Epithelial cell of esophagus (primary cell): ENCODE measurements at regions not wholly inside any gene's neighbourhood (a gene's known extent, or its start where the extent isn't known, plus 50 kb on each side); places are given as distances from the start of the nearest gene placed in this dataset.

ENCODE experiments used
- DNase-seq: peaks from one replicate; pipeline ENCODE4 v3.0.0; 2010; ENCODE audit warnings: low read depth
- H3K4me3 ChIP-seq: 2 replicates; pipeline ENCODE4 v1.5.1; 2011; ENCODE audit warnings: mild to moderate bottlenecking, low read length, control low read depth
- TF ChIP-seq, protein P1 (sequence below): IDR thresholded peaks from 2 replicates; pipeline ENCODE4 v1.5.1; 2011; ENCODE audit warnings: low read depth, mild to moderate bottlenecking, low read length, control low read depth, inconsistent platforms; ENCODE audit not compliant: insufficient read depth; ENCODE audit errors: missing control alignments

DNA sequence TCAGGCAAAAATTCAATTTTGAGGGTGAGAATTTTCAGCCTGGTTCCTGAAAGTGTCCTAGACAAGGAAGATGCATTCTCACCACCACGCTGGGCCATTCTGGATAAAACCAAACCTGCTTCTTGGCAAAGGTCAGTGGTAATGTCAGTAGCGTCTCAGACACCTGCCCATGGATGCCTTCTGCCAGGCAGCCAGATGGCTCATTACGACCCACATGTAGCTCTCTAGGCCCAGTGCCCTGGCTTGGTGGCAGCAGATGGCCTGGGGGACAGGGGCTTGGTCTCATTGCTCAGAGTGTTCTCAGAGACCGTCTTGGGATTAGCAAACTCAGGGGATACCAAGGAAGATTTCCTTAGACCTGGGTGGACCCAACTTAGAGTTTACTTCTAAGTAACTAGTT, 105.1 kb downstream of the ARF6 start:
- no peak overlapping the region for H3K4me3 ChIP-seq
- no peak for DNase-seq
- TF ChIP-seq, protein P1, sequence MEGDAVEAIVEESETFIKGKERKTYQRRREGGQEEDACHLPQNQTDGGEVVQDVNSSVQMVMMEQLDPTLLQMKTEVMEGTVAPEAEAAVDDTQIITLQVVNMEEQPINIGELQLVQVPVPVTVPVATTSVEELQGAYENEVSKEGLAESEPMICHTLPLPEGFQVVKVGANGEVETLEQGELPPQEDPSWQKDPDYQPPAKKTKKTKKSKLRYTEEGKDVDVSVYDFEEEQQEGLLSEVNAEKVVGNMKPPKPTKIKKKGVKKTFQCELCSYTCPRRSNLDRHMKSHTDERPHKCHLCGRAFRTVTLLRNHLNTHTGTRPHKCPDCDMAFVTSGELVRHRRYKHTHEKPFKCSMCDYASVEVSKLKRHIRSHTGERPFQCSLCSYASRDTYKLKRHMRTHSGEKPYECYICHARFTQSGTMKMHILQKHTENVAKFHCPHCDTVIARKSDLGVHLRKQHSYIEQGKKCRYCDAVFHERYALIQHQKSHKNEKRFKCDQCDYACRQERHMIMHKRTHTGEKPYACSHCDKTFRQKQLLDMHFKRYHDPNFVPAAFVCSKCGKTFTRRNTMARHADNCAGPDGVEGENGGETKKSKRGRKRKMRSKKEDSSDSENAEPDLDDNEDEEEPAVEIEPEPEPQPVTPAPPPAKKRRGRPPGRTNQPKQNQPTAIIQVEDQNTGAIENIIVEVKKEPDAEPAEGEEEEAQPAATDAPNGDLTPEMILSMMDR: no peak

DNA sequence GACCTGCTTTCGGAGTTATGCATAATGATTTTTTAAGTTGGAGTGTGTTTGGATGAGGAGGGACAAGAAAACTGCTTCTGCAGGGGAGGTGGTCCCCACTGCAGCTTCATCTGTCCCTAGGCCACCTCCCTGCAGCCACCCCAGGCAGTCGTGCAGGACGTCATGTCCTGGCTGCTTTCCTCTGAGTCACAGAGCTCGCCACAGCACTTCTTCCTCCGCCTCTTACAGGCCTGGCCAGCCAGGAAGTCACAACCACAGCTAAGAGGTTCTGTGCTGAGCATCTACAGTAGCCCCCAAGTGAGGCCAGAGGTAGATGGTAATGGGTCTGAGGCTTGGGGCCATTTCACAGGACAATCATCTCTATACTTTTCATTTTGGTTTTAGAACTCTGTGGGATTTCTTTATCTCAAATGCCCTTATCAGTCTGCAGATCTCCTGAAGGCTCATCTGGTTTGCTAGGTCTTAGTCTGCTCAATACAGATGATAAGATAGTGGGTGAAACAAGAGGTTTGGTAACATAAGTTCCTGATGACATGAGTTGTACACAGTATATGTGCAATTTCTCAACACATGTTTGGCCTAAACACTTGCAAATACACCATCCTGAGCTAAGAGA, 106.4 kb downstream of the ARF6 start:
- no peak overlapping the region for H3K4me3 ChIP-seq
- peak; percentile 82 for DNase-seq
- TF ChIP-seq, protein P1: no peak

GRCh38 chr14:49999826-50000379, 107.0 kb downstream of the ARF6 start:
- no peak overlapping the region for H3K4me3 ChIP-seq
- TF ChIP-seq, protein P1: no peak
- no peak for DNase-seq

GRCh38 chr14:50000380-50001150, 107.7 kb downstream of the ARF6 start:
- TF ChIP-seq, protein P1: no peak
- H3K4me3 ChIP-seq: peak overlapping the region; percentile 25
- DNase-seq: peak; percentile 81

DNA sequence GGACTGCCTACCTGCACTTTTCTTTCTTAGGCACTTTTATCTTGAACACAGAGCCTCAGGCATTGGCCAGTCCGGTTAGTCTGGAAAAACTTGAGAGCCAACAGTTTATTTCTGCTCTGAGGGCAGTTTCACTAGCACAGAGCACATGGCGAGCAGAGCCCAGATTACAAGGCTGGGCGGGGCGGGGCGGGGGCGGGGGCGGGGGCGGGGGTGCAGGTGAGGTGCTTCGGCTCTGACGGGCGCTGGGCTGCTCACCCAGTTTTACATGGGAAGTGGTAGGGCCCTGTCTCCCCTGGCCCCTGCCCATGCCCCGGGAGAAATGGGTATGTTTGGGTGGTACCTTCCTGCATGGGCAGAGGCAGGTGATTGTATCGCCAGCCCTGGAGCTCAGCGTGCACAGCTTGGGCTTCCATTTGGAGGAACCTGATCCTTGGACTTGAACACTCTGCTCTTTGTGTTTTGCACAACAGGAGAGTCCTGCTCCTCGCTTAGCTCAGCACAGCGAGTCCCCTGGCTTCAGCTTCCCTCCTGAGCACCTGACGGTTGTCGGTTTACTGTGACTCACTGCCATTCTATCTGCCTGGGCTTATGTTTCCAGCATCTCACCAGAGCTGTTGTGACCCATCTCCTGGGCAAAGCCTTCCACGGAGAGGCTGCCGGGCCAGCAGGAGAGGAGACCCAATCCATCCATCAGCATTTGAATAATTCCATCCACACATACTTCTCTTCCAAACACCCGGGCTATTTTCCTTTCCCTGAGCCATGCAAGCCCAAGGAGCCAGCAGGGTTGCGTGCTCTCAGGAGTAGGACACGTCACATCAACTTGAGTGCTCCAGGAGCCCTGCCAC, 108.5 kb downstream of the ARF6 start:
- TF ChIP-seq, protein P1: no peak
- peak overlapping the region; percentile 25 for H3K4me3 ChIP-seq
- peak; percentile 94 for DNase-seq

- DNase-seq: no peak
- TF ChIP-seq, protein P1: no peak
- H3K4me3 ChIP-seq: peak overlapping the region; percentile 4
These were observed 109.4 kb downstream of the ARF6 start for GRCh38 chr14:50001999-50002925.
